Forelimb muscle (tissue), 1 donor: ENCODE measurements at regions not wholly inside any gene's neighbourhood (a gene's known extent, or its start where the extent isn't known, plus 50 kb on each side); places are given as distances from the start of the nearest gene placed in this dataset.

ENCODE experiments used
- DNase-seq: peaks from one replicate; pipeline ENCODE4 v3.0.0-alpha.2; 2013; ENCODE audit warnings: low read depth

GRCh38 chr3:124576565-124577493 is 153.4 kb upstream of the UMPS start:
- DNase-seq = no peak

- no peak for DNase-seq
Observed at GRCh38 chr3:124577494-124578167, 152.6 kb upstream of the UMPS start.

GRCh38 chr3:124579641-124580040 is 150.6 kb upstream of the UMPS start:
- DNase-seq = no peak

GRCh38 chr3:124582196-124582595 is 148.1 kb upstream of the UMPS start:
- DNase-seq = no peak

GRCh38 chr3:124582621-124583395 is 147.4 kb upstream of the UMPS start:
- no peak for DNase-seq

- no peak for DNase-seq
Observed at GRCh38 chr3:124584245-124584551, 146.1 kb upstream of the UMPS start.

GRCh38 chr3:124584552-124585391 is 145.5 kb upstream of the UMPS start:
- DNase-seq = no peak

- DNase-seq = no peak
Observed at GRCh38 chr3:124586126-124587052, 143.9 kb upstream of the UMPS start.

- no peak for DNase-seq
Observed at GRCh38 chr3:124587053-124587408, 143.2 kb upstream of the UMPS start.

- DNase-seq = no peak
Observed at GRCh38 chr3:124588036-124588435, 142.2 kb upstream of the UMPS start.

GRCh38 chr3:124588794-124589193 is 141.5 kb upstream of the UMPS start:
- DNase-seq = no peak

GRCh38 chr3:124591699-124592098 is 138.6 kb upstream of the UMPS start:
- DNase-seq = no peak

- DNase-seq = no peak
Observed at GRCh38 chr3:124592658-124593441, 137.4 kb upstream of the UMPS start.

GRCh38 chr3:124593442-124593829 is 136.8 kb upstream of the UMPS start:
- DNase-seq = no peak

GRCh38 chr3:124594581-124594980 is 135.7 kb upstream of the UMPS start:
- DNase-seq = no peak

GRCh38 chr3:124597273-124597672 is 133.0 kb upstream of the UMPS start:
- no peak for DNase-seq

GRCh38 chr3:124597979-124598378 is 132.3 kb upstream of the UMPS start:
- no peak for DNase-seq

GRCh38 chr3:124599147-124599765 is 131.0 kb upstream of the UMPS start:
- DNase-seq = no peak
